ENCODE measurements at regions not wholly inside any gene's neighbourhood (a gene's known extent, or its start where the extent isn't known, plus 50 kb on each side); places are given as distances from the start of the nearest gene placed in this dataset.
"Not testable (repeated sequence)": the region's sequence is repeated elsewhere in the genome, so short reads cannot be mapped to it uniquely, and the experiment has no call there.

GRCh38 chr18:71321319-71321718 is 1032.5 kb downstream of the SOCS6 start:
- ChIA-PET CTCF (no interaction called here), POLR2A (no interaction called here)
- H3K9me3 ChIP-seq = no peaks in the 10 kb centered on the region
- TF ChIP-seq CHD4 (IDR thresholded peaks at IDR 0.05; ENCODE audit: borderline replicate concordance) (no peak), CBX8 (IDR thresholded peaks at IDR 0.05) (no peak), ZSCAN20 (CRISPR knock-in tag; IDR thresholded peaks at IDR 0.05) (no peak), TFCP2L1 (CRISPR knock-in tag; IDR thresholded peaks at IDR 0.05) (no peak), JUNB (IDR thresholded peaks at IDR 0.05) (no peak), CBX2 (IDR thresholded peaks at IDR 0.05; ENCODE audit: borderline replicate concordance, low read depth) (no peak), RARB (CRISPR knock-in tag; IDR thresholded peaks at IDR 0.05) (no peak), REST (IDR thresholded peaks at IDR 0.05) (no peak)
- H3K4me1 ChIP-seq = no peaks in the 10 kb centered on the region
- ATAC-seq = no peak
- no peak overlapping the region for H3K27ac ChIP-seq
- DNase-seq (ENCODE audit: low read depth in 1 of 2, low spot score in 1 of 2) = no peak
- WGBS (ENCODE audit: missing lambda C conversion rate) = 11% methylated on average over 3 of the region's 3 CpGs
- H3K4me3 ChIP-seq = no peak overlapping the region
- no peak overlapping the region for H3K4me2 ChIP-seq
- no peak for FAIRE-seq

GRCh38 chr18:71304856-71305255 is 1016.0 kb downstream of the SOCS6 start:
- POLR2A ChIA-PET = no interaction called here
- no peaks in the 10 kb centered on the region for H3K4me1 ChIP-seq
- H3K4me3 ChIP-seq = no peak overlapping the region
- DNase-seq (ENCODE audit: low read depth in 1 of 2, low spot score in 1 of 2) = no peak
- WGBS (ENCODE audit: missing lambda C conversion rate) = 21% methylated on average over 2 of the region's 2 CpGs
- no peaks in the 10 kb centered on the region for H3K9me3 ChIP-seq
- H3K27ac ChIP-seq = no peak overlapping the region
- ATAC-seq = no peak
- CTCF ChIA-PET = no interaction called here
- H3K4me2 ChIP-seq = no peak overlapping the region
- TF ChIP-seq RFX5 (IDR thresholded peaks at IDR 0.05) (no peak), MAZ (IDR thresholded peaks at IDR 0.05; ENCODE audit: borderline replicate concordance, low read depth, low read length) (no peak), HMGXB4 (CRISPR knock-in tag; IDR thresholded peaks at IDR 0.05; ENCODE audit: borderline replicate concordance) (no peak), TFCP2L1 (CRISPR knock-in tag; IDR thresholded peaks at IDR 0.05) (no peak), REST (IDR thresholded peaks at IDR 0.05) (no peak), KDM1A (IDR thresholded peaks at IDR 0.05; ENCODE audit: low read depth) (no peak), HOXB5 (CRISPR knock-in tag; IDR thresholded peaks at IDR 0.05) (no peak), ESRRA (IDR thresholded peaks at IDR 0.05; ENCODE audit: borderline replicate concordance, low read length) (no peak), CHD2 (IDR thresholded peaks at IDR 0.05; ENCODE audit: low read length, partially characterized antibody) (no peak), HOXB13 (CRISPR knock-in tag; IDR thresholded peaks at IDR 0.05; ENCODE audit: low read depth) (no peak), KDM5A (IDR thresholded peaks at IDR 0.05) (no peak), BCL3 (IDR thresholded peaks at IDR 0.05) (no peak)
- FAIRE-seq = no peak

GRCh38 chr18:71303743-71304142 is 1014.9 kb downstream of the SOCS6 start:
- POLR2A ChIA-PET; H3K4me2 ChIP-seq; H3K4me1 ChIP-seq; H3K27ac ChIP-seq; H3K4me3 ChIP-seq; CTCF ChIA-PET; H3K9me3 ChIP-seq; ATAC-seq; FAIRE-seq; DNase-seq (ENCODE audit: low read depth in 1 of 2, low spot score in 1 of 2): not testable (repeated sequence)
- 14% methylated on average over 2 of the region's 3 CpGs for WGBS (ENCODE audit: missing lambda C conversion rate)
